Suppressor macrophage treated with lipopolysaccharide for 1 hour (primary cell): ENCODE measurements at regions not wholly inside any gene's neighbourhood (a gene's known extent, or its start where the extent isn't known, plus 50 kb on each side); places are given as distances from the start of the nearest gene placed in this dataset.
"Not testable (repeated sequence)": the region's sequence is repeated elsewhere in the genome, so short reads cannot be mapped to it uniquely, and the experiment has no call there.

ENCODE experiments used
- DNase-seq, 3 donors: peaks; one replicate each; pipeline ENCODE4 v3.0.0-alpha.2; 2020 to 2022

DNA sequence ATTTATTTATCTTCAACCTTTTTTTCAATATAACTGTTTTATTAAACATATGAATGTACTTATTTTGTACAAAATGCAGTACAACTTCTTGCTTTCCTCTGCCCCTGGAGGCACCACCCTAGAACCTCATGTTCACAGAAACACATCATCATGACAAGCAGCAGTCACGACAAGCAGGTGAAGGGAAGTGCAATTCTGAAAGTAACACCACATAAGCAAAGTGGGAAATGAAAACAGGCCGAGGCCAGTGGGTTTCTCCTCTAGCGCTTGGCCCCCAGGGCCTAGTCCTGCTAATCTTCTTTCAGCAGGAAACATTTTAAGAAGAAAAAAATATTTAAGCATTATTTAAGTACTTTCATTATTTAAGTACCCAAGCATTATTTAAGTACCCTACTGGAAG lies 598.1 kb downstream of the SH2D4B start:
- no peak for DNase-seq

DNA sequence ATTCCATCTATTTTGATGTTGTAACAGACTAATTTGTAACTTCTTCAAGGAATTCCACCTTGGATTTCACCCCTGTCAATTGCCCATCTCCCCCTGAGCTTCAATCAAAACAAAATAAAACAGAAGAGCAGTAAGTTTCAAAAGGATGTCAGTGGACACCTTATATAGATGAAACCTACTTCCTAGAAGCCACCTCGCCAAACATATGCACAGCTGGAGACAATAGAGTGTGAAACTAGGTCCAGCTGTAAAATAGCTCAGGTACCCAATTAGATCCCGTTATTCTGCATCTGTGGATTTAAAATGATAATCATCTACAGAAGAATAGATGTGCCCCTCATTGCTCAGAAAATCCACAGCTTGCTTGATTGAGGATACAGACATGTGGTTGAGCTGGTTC lies 598.6 kb downstream of the SH2D4B start:
- DNase-seq = no peak

DNA sequence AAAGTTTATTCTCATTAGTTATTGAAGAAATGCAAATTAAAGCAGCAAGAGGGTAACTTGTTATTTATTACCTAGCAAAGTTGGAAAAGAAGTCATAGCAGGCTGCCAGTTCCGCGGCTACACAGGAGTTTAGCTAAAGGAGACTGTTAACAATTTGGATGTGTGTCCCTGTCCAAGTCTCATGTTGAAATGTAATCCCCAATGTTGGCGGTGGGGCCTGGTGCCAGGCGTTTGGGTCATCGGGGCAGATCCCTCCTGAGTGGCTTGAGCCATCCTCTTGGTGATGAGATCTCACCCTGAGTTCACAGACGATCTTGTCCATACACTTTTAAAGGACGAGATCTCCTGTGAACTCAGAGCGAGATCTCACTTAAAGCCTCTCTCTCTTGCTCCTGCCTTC lies 608.3 kb downstream of the SH2D4B start:
- no peak for DNase-seq

DNA sequence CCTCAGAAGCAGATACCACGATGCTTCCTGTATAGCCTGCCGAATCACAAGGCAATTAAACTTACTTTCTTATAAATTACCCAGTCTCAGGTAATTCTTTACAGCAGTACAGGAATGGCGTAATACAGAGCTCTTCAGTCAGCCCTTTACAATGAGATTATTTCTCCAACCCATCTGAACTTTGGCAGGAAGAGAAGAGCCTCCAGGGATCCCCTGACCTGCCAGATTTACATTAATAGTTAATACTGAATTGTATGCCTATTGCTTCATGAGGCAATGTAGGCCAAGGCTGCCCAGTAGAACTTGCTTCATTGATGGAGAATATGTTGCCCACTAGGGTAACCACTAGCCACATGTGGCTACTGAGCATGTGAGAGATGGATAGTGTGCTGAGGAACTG lies 608.7 kb downstream of the SH2D4B start:
- no peak for DNase-seq

DNA sequence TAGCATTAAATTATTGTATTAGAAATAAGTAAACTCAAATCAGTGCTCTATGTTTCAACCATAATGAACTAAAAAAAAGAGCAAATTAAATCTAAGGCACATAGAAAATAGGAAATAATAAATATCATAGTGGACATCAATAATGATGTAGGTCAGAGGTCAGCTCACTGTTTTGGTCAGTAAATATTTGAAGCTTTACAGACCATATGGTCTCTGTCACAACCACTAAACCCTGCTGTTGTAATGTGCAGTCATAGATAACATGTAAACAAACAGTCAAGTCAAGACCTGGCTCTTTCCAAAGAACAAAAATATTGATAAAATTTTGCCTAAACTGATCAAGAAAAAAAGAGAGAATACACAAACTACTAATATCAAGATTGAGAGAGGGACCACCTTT lies 615.0 kb downstream of the SH2D4B start:
- no peak for DNase-seq

DNA sequence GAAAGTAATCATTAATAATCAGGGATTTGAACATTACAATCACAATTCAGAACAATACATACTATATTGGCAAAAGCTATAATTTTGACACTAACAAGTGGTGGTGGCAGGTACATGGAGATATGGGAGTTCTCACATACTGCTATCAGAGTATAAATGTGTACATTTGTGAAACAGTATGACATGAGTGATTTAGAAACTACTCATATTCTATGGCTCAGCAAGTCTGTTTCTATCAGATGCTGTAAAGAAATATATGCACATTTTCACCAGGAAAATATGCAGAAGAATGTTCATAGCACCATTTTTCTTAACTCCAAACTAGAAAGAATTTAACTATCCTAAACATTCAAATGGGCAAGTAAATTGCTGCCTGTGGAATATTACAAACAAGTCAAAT lies 620.0 kb downstream of the SH2D4B start:
- no peak for DNase-seq

DNA sequence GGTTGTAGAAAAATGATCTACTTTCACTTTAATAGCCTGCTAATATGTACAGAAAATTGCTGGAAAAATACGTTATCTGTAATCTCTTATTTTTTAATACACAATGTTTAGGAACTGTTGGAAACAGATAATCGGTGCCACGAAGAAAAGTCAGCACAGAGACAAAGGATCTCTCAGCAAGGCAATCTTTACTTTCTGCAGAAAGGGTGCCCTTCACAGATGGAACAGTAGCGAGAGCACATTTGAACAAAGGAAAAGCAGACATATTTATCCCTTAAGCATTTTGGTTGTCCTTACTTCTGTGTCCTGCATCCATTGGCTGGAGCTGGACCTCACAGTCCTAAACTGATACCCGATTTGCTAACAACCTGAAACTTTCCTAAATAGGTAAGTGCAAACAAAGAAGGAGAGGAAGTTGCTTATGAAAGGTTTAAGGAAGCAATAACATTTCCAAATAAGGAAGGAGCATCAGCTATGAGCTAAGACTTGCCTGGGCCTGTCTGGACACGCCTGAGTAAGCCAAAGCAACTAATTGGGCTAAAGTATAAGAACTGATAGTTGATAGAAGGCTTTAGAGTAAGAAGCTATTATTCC lies 640.0 kb downstream of the SH2D4B start:
- no peak for DNase-seq

DNA sequence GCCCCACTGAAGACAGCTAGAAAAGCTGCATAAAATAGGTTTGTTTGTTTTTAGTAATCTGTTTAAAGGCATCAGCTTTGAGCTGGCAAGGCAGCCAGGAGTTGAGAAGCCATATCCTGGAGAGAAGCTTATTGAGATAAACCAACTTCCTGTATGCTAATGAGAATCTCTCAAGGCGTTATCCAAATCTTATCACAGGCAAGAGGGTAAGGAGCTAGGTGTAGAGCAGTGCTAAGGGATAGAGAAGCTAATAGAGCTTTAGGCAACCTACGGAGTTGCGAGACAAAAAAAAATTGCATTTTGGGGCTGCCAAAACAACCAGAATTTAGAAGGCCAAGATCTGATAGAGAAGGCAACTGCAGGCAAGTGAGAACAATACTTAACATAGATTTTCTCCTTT lies 641.6 kb downstream of the SH2D4B start:
- no peak for DNase-seq

DNA sequence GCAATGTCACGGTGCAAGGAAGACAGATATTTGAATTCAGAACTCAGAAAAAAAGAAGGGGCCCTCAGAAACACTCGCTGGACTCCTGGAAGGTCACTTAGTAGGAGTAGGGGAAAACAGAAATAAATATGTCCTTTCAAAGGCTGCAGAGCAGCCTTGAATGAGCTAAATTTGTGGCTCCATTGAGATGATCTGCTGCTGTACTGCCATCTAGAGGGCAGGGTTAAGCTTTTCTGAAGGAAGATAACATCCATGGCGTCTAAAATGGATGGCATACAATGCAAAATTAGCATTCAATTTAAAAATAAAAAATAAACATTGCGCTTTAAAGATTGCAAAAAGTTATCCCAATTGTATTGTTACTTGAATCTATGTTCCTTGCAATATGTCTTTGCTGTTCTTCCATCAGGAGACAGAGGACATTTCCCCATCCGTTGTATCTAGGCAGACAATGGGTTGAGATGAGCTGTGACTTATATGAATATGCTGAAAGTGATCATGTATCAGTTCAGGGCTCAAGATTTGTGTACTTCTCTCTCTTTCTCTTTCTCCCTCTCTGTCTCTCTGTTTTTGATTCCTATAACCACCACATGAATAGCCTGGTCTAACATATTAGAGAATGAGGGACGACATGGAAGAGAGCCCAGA lies 642.2 kb downstream of the SH2D4B start:
- DNase-seq = peak in 2 of 3 donors; percentile 21 to 22

DNA sequence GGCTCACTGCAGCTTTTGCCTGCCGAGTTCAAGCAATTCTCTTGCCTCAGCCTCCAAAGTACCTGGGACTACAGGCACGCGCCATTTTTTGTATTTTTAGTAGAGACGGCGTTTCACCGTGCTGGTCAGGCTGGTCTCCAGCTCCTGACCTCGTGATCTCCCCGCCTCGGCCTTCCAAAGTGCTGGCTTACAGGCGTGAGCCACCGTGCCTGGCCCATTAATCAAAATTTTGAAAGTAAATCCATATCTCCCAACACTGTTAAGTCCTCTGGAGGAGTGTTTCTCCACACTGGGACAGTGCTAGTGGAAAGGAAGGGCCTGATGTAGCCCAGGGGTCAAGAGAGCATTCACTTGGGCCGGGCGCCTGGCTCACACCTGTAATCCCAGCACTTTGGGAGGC lies 644.6 kb downstream of the SH2D4B start:
- no peak for DNase-seq

DNA sequence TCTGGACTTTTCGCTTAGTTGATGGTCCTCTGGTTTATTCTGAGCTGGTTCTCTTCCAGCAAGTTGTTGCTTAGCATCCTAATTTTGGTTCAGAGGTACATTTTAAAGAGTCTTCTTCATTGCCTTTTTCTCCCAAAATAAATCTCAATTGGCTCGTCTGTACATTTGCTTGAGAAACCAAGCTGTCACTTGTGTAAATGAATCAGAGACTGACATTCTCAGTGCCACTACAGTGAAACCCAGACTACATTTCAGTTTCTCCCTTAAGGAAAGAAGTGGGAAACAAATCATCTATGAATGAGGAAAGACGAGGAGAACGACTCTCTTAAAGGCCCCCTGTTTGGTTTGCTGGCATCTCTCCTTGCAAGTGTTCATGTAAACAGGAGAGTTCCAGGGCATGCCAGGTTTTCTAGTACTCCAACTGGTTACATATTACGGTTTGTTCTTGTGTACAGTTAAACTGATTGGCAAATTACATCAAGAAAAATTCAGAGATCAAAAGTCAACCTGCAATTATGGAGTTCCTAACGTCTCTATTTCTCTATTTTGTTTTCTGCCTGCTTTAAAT lies 654.6 kb downstream of the SH2D4B start:
- no peak for DNase-seq

DNA sequence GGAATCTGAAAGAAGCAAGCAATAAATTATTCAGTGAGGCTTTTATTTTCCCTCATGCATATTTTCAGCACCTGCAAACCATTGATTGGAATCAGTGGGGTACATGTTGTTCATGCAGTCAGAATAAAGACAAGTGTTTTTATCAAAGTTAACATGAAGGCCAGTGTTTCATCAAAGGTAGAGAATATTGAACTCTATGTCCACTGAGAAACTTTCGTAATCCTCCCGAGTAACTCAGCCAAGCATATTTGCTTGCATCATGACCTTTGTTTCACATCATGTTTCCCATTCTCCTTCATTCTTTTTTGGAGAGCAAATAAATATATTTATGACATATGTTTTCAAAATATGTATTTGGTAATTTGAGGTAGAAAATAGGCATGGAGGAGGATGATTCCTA lies 663.1 kb downstream of the SH2D4B start:
- no peak for DNase-seq

DNA sequence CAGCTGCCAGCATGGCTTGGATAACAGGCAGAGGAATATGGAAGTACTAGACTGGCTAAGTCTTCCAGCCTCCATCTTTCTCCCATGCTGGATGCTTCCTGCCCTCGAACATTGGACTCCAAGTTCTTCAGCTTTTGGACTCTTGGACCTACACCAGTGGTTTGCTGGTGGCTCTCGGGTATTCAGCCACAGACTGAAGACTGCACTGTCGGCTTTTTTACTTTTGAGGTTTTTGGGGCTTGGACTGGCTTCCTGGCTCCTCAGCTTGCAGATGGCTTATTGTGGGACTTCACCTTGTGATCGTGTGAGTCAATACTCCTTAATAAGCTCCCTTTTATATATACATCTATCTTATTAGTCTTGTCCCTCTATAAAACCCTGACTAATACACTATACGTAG lies 667.6 kb upstream of the NRG3 start:
- DNase-seq = not testable (repeated sequence)

DNA sequence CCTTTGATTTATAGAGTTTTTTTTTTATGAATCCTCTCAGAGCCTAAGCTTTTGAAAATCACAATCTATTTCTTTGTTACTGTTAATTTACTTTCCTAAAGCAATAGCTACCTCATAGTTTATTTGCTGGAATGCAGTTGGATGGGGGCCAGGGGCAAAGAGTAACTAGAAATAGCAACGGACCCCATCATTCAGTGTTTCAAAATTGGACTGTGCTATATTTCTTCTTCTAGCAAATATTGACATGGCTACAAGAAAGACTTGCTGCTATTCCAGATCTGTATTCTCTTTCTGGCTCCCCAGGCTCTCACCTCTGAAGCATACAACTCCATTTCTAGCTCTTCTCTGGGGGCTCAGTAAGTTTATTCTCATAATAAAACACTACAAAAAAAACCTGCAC lies 661.6 kb upstream of the NRG3 start:
- DNase-seq = no peak

DNA sequence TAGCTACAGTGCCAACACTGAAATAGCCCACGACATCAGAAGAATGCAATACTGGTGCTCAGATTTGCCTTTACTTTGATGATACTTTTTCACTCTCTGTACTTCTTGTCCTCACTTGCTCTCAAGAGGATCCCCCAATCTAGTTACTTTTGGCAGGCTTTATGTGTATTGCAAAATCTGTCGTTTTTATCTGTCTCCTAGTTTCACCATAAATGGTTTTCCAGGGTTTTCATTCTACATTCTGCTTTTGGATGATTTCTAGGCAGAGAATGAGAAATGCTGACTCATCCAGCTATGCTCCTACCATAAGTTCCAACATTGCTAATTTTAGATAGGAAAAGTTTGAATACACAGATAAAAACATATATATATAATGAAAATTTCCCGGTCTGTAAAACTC lies 659.5 kb upstream of the NRG3 start:
- DNase-seq = no peak

DNA sequence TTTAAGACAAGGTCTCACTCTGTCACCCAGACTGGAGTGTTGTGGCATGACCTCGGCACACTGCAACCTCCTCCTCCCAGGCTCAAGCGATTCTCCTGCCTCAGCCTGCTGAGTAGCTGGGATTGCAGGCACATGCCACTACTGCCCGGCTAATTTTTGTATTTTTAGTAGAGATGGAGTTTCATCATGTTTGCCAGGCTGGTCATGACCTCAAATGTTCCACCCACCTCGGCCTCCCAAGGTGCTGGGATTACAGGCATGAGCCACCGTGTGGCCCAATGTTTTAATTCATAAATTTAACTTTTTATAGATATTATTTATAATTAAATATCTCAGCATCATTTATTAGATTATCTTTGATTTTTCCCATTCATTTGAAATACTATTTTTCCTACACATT lies 658.0 kb upstream of the NRG3 start:
- no peak for DNase-seq

DNA sequence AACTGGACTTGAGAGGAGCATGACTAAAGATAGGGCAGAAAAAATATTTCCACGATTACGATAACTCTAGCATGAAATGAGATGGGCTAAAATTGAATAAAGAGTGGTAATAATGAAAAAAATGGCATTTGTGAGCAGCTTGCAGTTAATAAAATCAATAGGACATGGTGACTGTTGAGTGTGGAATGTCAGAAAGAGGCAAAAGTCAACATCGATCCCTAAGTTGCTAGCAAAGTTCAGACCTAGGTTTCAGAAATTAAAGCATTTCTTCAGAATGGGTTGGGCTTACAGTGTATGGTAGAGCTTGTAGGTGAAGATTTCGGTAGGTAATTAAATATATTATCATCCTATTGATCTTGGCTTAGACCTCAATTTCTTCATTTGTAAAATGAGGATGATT lies 656.7 kb upstream of the NRG3 start:
- no peak for DNase-seq

DNA sequence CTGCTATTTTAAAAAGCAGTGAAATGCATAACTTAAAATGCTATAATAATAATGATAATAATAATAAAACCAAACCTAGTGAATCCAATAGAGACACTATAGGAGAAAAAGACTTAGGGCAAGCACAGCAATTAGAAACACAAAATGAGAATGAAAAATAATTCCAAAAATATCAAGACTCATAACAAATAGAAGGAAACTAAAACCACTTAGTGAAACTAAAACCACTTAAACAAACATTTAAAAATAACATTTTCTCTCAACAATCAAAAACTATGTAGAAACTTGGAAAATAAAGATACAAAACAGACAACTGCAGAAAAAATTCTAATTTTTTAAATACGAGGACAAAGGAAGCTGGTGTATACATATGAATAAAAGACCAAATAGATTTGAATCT lies 655.2 kb upstream of the NRG3 start:
- DNase-seq = no peak

DNA sequence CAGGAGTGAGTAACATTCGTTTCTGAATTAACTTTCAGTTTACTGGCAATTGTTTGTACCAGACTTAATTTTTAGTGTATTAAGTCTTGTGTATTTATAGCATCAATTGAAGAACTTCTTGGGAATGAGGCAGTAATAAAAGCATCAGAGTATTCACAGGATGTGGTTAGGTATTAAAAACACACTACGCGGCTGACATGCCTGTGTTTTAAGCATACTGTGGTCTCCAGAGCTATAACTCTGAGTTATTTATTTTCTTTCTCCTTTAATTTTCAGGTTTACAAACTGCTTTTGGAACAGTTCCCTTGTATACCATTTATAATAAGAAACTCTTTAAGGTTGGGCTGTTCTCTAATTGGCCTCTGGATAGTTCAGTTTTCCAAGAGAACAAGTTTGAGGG lies 626.1 kb upstream of the NRG3 start:
- DNase-seq = no peak

DNA sequence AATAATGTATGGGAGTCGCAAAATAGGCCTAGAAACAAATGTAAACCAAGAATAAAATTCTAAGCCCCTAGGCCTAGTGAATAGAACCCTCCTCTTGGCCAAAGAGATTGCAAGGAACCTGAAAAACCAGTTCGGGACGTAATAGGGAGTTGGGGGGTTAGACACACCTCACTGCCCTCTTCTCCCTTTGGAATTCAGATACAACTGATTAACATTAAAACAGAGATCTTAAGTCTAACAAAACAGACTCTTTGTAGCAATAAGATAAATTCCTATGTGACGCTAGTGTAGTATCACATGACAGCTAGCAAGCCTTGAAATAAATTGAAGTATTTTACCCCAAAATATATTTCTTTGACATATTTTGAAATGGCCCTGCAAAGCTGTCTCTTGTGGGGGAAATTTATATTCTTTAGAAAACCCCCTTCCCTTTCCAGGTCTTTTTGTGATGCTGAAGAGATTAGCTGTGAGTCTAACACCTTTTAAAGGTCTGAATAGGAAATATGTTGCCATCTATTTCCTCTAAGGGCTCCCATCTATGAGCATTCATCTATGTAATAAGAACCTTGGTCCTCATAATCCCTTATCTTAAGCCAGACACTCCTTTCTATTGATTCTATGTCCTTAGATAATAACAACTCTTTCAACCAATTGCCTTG lies 623.4 kb upstream of the NRG3 start:
- no peak for DNase-seq

DNA sequence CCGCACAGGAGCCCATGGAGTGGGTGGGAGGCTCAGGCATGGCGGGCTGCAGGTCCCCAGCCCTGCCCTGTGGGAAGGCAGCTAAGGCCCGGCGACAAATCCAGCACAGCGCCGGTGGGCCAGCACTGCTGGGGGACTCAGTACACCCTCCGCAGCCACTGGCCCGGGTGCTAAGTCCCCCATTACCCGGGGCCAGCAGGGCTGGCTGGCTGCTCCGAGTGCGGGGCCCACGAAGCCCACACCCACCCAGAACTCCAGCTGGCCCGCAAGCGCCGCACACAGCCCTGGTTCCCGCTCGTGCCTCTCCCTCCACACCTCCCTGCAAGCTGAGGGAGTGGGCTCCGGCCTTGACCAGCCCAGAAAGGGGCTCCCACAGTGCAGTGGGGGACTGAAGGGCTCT lies 610.0 kb upstream of the NRG3 start:
- not testable (repeated sequence) for DNase-seq

DNA sequence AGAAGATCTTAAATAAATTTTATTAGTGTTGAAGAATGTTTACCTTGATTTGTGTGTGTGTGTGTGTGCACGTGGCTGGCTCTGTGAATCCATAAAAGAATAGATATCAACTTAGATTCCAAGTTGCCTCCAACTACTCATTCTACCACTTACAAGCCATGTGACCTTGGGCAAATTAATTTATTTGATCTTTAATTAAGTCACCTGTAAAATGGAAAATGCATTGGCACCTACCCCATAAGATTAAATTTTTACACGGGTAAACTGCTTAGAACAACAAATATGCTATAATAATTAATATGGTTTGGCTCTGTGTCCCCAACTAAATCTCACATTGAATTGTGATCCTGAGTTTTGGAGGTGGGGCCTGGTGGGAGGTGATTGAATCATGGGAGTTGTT lies 604.9 kb upstream of the NRG3 start:
- DNase-seq = no peak

DNA sequence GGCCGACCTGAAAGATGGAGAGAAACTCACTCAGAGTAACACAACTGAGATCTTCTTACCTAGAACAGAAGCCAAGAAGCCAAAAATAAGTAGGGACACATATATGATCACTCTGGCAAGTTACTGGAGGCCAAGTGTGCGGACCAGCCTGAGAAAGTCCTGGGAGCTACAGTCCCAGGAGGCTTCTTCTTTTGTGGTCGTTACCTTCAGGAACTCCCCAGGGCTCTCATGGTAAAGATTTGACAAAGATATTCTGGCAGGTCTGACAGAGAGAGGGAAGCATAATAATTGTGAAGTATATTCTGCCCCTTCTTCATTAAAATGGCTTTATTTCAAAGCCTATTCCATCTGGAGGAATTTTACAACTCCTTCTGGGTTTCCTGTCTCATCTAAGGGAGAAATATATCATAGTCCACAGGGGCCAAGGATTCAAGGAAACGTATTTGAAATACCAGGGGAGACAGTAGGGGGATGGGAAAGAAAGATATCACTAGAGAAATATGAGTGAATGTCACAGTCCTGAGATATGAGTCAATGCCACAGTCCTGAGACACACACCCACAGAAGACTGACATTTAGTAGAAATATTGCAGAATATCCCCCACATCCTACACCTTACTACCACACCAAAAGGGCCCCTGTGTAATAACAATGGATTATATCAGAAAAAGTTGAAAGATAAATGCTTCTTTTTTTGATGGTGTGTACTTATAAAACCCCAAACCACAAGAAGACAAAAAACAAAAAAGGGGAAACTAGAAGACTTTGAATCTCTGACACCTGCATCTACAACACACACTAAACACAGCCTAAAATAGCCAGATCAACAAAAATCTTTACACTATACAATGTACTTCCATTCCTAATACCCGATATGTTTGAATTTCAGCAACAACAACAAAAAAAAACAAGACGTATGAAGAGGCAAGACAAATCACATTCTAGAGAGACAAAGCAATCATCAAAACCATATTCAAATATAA lies 594.2 kb upstream of the NRG3 start:
- no peak for DNase-seq
